Mesendoderm (in vitro differentiated cells): ENCODE measurements at regions not wholly inside any gene's neighbourhood (a gene's known extent, or its start where the extent isn't known, plus 50 kb on each side); places are given as distances from the start of the nearest gene placed in this dataset.
A peak's percentile ranks its signal among the peaks of the same experiment; 100 is the strongest.

Source experiments
- DNase-seq: peaks from one replicate; pipeline ENCODE4 v3.0.0; 2013
- H2AK5ac ChIP-seq: 2 replicates; pipeline ENCODE4 v1.6.1; 2013; ENCODE audit warnings: low read length, inconsistent platforms
- H2BK120ac ChIP-seq: 2 replicates; pipeline ENCODE4 v1.6.1; 2013; ENCODE audit warnings: low read depth, mild to moderate bottlenecking, low read length, moderate library complexity, mixed read lengths
- H2BK15ac ChIP-seq: replicated peaks from 2 replicates; pipeline ENCODE4 v1.6.1; 2013; ENCODE audit warnings: low read depth, mild to moderate bottlenecking, moderate library complexity
- H2BK5ac ChIP-seq: 2 replicates; pipeline ENCODE4 v1.6.1; 2013; ENCODE audit warnings: low read length, inconsistent platforms
- H3K18ac ChIP-seq: 2 replicates; pipeline ENCODE4 v1.6.1; 2013; ENCODE audit warnings: mild to moderate bottlenecking, low read length, mixed read lengths
- H3K23ac ChIP-seq: one replicate; pipeline ENCODE4 v1.6.1; 2013; ENCODE audit warnings: low read length
- H3K27ac ChIP-seq: 2 replicates; pipeline ENCODE4 v1.5.1; 2013; ENCODE audit warnings: low read depth, mild to moderate bottlenecking, inconsistent platforms, low read length, moderate library complexity
- H3K27me3 ChIP-seq: 2 replicates; pipeline ENCODE4 v1.6.1; 2013; ENCODE audit warnings: low read length, control low read depth, mild to moderate bottlenecking, inconsistent platforms; ENCODE audit not compliant: insufficient read depth, poor library complexity
- H3K36me3 ChIP-seq: 2 replicates; pipeline ENCODE4 v1.6.1; 2013; ENCODE audit warnings: low read length, inconsistent platforms; ENCODE audit not compliant: control insufficient read depth, insufficient read depth
- H3K4ac ChIP-seq: one replicate; pipeline ENCODE4 v1.6.1; 2013; ENCODE audit warnings: low read depth, mild to moderate bottlenecking, low read length, moderate library complexity
- H3K4me1 ChIP-seq: 2 replicates; pipeline ENCODE4 v1.6.1; 2013; ENCODE audit warnings: low read depth, low read length, inconsistent platforms; ENCODE audit not compliant: control insufficient read depth
- H3K4me2 ChIP-seq: 2 replicates; pipeline ENCODE4 v1.6.1; 2013; ENCODE audit warnings: low read length
- H3K4me3 ChIP-seq: 2 replicates; pipeline ENCODE4 v1.5.1; 2013; ENCODE audit warnings: mild to moderate bottlenecking, low read length
- H3K56ac ChIP-seq: one replicate; pipeline ENCODE4 v1.6.1; 2013; ENCODE audit warnings: low read length
- H3K79me1 ChIP-seq: 2 replicates; pipeline ENCODE4 v1.6.1; 2013; ENCODE audit warnings: low read length, inconsistent platforms
- H3K79me2 ChIP-seq: 2 replicates; pipeline ENCODE4 v1.6.1; 2013; ENCODE audit warnings: mild to moderate bottlenecking, low read length; ENCODE audit not compliant: control insufficient read depth, insufficient read depth
- H3K9ac ChIP-seq: 2 replicates; pipeline ENCODE4 v1.6.1; 2013; ENCODE audit warnings: low read length, inconsistent platforms
- H4K5ac ChIP-seq: one replicate; pipeline ENCODE4 v1.6.1; 2013; ENCODE audit warnings: low read length
- H4K8ac ChIP-seq: one replicate; pipeline ENCODE4 v1.6.1; 2013; ENCODE audit warnings: low read depth, mild to moderate bottlenecking, control low read depth, low read length, moderate library complexity
- WGBS: extraction: QIAGEN DNeasy Blood & Tissue Kit; methylation state at CpG from one replicate; pipeline ENCODE4 v1.1.7; 2013; ENCODE audit warnings: low lambda C conversion rate, missing lambda C conversion rate; ENCODE audit not compliant: insufficient coverage; ENCODE audit errors: extremely low coverage; 5-methylcytosine and 5-hydroxymethylcytosine counted together

DNA sequence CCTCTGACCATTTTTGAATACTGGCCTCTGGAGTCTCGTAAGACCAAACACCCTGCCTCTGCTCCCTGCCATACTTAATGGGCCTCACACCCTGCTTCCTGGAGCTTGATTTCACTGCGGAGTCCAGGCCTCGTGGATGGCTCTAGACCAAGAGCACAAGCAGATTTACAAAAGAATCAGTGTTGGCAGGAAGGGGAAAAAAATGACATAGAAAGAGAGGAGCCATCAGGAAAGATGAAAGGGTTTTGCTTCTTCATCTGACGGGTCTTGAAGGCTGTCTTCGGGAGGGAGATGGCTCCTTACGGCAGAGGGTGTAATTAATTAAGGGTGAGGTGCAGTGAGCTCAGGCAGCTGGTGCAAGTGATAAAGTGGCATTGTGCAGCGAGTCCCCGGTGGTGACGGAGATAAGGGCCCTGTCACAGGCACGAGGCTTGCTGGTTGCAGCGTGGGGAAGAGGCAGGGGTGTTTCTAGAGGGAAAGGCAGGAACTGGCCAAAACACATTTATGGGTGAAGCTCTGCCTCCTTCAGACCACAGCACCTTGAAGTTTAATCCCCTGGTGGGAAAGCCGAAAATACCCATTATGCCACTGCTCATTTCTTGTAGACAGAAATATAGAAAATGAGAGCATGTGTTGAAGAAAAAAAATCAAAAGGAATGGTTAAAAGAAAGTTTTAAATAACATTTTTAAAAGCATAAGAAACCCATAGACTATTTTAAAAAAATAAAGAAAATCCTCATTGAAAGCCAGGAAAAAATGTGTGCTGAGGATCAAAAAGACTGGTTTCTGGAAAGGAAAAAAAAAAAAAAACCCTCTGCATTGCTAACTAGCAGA lies 128.6 kb upstream of the LRFN2 start:
- Histone ChIP-seq H3K27me3 (no peaks in the 10 kb centered on the region), H4K5ac (no peak overlapping the region), H3K4ac (no peak overlapping the region), H3K9ac (no peak overlapping the region), H2BK15ac (no peak overlapping the region), H3K4me2 (no peak overlapping the region), H2BK120ac (no peak overlapping the region), H3K18ac (no peak overlapping the region), H2AK5ac (no peak overlapping the region), H2BK5ac (no peak overlapping the region), H4K8ac (no peak overlapping the region), H3K79me1 (no peaks in the 10 kb centered on the region), H3K4me3 (no peak overlapping the region), H3K23ac (no peak overlapping the region), H3K36me3 (no peaks in the 10 kb centered on the region), H3K4me1 (peaks cover 13% of the 10 kb centered on the region), H3K27ac (no peak overlapping the region), H3K56ac (no peak overlapping the region), H3K79me2 (no peaks in the 10 kb centered on the region)
- WGBS, result no CpG with 5 or more reads among the region's 12 CpGs
- no peak for DNase-seq

GRCh38 chr6:40714576-40715564 lies 127.7 kb upstream of the LRFN2 start:
- Histone ChIP-seq H2BK120ac (no peak overlapping the region), H3K27ac (no peak overlapping the region)
- WGBS, result no CpG with 5 or more reads among the region's 8 CpGs

DNA sequence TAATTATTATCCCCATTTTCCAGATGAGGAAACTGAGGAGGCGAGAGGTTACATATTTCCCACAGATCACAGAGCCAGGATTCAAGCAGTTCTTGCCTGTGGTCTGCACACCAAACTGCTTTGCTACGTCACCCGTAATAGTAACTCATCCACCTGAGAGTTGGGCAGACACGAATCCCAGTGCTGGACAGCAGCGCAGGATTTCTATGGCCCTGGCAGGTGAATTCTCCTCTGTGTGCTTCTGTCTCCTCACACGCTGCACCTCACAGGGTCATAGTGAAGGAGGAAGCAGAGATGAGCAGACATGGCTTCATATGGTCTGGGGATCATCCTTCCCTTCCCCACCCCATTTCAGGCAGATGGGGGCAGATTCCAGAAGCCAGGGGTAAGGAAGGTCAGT lies 127.0 kb upstream of the LRFN2 start:
- Histone ChIP-seq H3K4ac (no peak overlapping the region), H3K4me2 (no peak overlapping the region), H4K5ac (no peak overlapping the region), H3K79me1 (no peaks in the 10 kb centered on the region), H3K18ac (no peak overlapping the region), H4K8ac (no peak overlapping the region), H3K36me3 (no peaks in the 10 kb centered on the region), H3K23ac (no peak overlapping the region), H2BK120ac (no peak overlapping the region), H2BK15ac (no peak overlapping the region), H3K56ac (no peak overlapping the region), H3K4me1 (no peaks in the 10 kb centered on the region), H2AK5ac (no peak overlapping the region), H2BK5ac (no peak overlapping the region), H3K4me3 (no peak overlapping the region), H3K27me3 (no peaks in the 10 kb centered on the region), H3K9ac (no peak overlapping the region), H3K27ac (no peak overlapping the region), H3K79me2 (no peaks in the 10 kb centered on the region)
- no peak for DNase-seq
- no CpG with 5 or more reads among the region's 6 CpGs for WGBS

More at GRCh38 chr6:40714576-40715564, 127.7 kb upstream of the LRFN2 start:
- Histone ChIP-seq H3K4me3 (no peak overlapping the region), H3K4me1 (peaks cover 6% of the 10 kb centered on the region), H3K27me3 (no peaks in the 10 kb centered on the region), H3K4me2 (no peak overlapping the region), H3K23ac (no peak overlapping the region), H2AK5ac (no peak overlapping the region), H3K79me1 (no peaks in the 10 kb centered on the region), H3K4ac (no peak overlapping the region), H4K5ac (no peak overlapping the region), H3K56ac (no peak overlapping the region), H3K9ac (no peak overlapping the region), H2BK15ac (no peak overlapping the region), H4K8ac (no peak overlapping the region), H3K79me2 (no peaks in the 10 kb centered on the region), H2BK5ac (no peak overlapping the region), H3K36me3 (no peaks in the 10 kb centered on the region), H3K18ac (no peak overlapping the region)
- DNase-seq, result no peak

- no peak overlapping the region for H3K23ac ChIP-seq
- no peak overlapping the region for H2AK5ac ChIP-seq
- no peaks in the 10 kb centered on the region for H3K4me1 ChIP-seq
- H4K5ac ChIP-seq, result no peak overlapping the region
- H3K27me3 ChIP-seq, result no peaks in the 10 kb centered on the region
- H3K27ac ChIP-seq, result no peak overlapping the region
- H3K4ac ChIP-seq, result no peak overlapping the region
- H3K4me2 ChIP-seq, result no peak overlapping the region
- no CpG with 5 or more reads among the region's 10 CpGs for WGBS
- no peak overlapping the region for H3K4me3 ChIP-seq
- H3K9ac ChIP-seq, result no peak overlapping the region
- H3K79me1 ChIP-seq, result no peaks in the 10 kb centered on the region
- no peak overlapping the region for H3K18ac ChIP-seq
- H3K56ac ChIP-seq, result peak overlapping the region; percentile 30
- no peak overlapping the region for H2BK120ac ChIP-seq
- H2BK15ac ChIP-seq, result no peak overlapping the region
- H4K8ac ChIP-seq, result no peak overlapping the region
- H3K79me2 ChIP-seq, result no peaks in the 10 kb centered on the region
- H2BK5ac ChIP-seq, result no peak overlapping the region
- peak; percentile 47 for DNase-seq
- no peaks in the 10 kb centered on the region for H3K36me3 ChIP-seq
These were observed 126.0 kb upstream of the LRFN2 start for GRCh38 chr6:40713002-40713719.

GRCh38 chr6:40710626-40711330 lies 123.6 kb upstream of the LRFN2 start:
- Histone ChIP-seq H3K27ac (no peak overlapping the region), H2BK5ac (no peak overlapping the region), H3K9ac (no peak overlapping the region), H4K8ac (no peak overlapping the region), H3K4me1 (no peaks in the 10 kb centered on the region), H3K79me2 (no peaks in the 10 kb centered on the region), H3K18ac (no peak overlapping the region), H2BK120ac (no peak overlapping the region), H3K4ac (no peak overlapping the region), H3K4me2 (no peak overlapping the region), H3K4me3 (no peak overlapping the region), H3K27me3 (no peaks in the 10 kb centered on the region), H3K36me3 (no peaks in the 10 kb centered on the region), H2AK5ac (no peak overlapping the region), H4K5ac (no peak overlapping the region), H3K79me1 (no peaks in the 10 kb centered on the region), H3K23ac (no peak overlapping the region), H2BK15ac (no peak overlapping the region), H3K56ac (no peak overlapping the region)
- no CpG with 5 or more reads among the region's 5 CpGs for WGBS
- DNase-seq, result no peak
